SH-SY5Y (cell line): ENCODE measurements at regions not wholly inside any gene's neighbourhood (a gene's known extent, or its start where the extent isn't known, plus 50 kb on each side); places are given as distances from the start of the nearest gene placed in this dataset.

ENCODE experiments used
- GATA2 ChIP-seq: IDR thresholded peaks from 2 replicates; pipeline ENCODE4 v1.6.1; 2011; ENCODE audit warnings: mild to moderate bottlenecking, low read depth, low read length
- GATA3 ChIP-seq: IDR thresholded peaks from 2 replicates; pipeline ENCODE4 v1.6.1; 2011; ENCODE audit warnings: low read depth, mild to moderate bottlenecking, low read length, moderate library complexity

- no peak for TF ChIP-seq GATA2
- TF ChIP-seq GATA3: no peak
Observed at GRCh38 chr14:99030454-99030853, 241.5 kb downstream of the BCL11B start.

- no peak for TF ChIP-seq GATA2
- TF ChIP-seq GATA3: no peak
Observed at GRCh38 chr14:99032759-99033158, 239.2 kb downstream of the BCL11B start.

DNA sequence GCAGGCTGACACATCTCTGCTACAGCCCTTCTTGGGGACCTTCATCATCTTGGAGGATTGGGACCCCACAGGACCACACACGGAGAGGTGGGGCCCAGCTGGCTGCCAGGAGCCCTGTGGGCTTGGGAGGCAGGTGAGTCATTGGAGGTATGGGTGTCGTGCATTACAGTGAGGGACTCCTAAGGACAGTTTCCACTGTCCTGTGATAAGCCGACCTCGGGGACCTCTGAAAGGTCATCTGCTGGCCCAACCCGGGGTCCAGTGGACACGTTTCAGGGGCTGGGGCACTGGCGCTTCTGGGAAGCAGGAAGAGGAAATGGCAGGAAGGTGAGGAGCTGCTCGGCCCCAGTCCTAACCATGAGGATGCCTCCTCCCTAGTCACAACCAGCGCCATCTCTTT is 238.0 kb downstream of the BCL11B start:
- TF ChIP-seq GATA2 (no peak), GATA3 (no peak)

- TF ChIP-seq GATA2 (no peak), GATA3 (no peak)
Observed at GRCh38 chr14:99034711-99035171, 237.3 kb downstream of the BCL11B start.

DNA sequence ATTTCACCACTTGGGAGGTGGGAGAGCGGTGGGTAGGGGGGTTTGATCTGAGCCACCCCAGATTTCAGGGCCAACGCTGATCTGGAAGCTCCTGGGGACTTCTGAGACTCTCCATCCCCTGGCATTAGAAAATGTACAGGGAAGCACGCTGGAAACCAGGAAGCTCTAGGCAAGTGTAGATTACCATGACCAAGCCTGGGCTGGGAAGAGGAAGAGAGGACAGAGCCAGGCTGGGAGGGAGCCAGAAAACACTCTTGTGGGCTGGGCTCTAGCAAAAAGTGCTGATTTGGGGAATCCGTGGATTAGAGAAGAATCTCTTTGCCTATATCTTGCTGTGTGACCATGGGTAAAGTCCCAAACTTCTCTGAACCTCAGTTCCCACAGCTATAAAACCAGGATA is 236.7 kb downstream of the BCL11B start:
- TF ChIP-seq GATA2: no peak
- TF ChIP-seq GATA3: no peak

- TF ChIP-seq GATA2 (no peak), GATA3 (no peak)
Observed at GRCh38 chr14:99035712-99036610, 236.0 kb downstream of the BCL11B start.

- no peak for TF ChIP-seq GATA2
- TF ChIP-seq GATA3: no peak
Observed at GRCh38 chr14:99036611-99037293, 235.2 kb downstream of the BCL11B start.

- TF ChIP-seq GATA3 (no peak), GATA2 (no peak)
Observed at GRCh38 chr14:99037777-99038430, 234.1 kb downstream of the BCL11B start.

- no peak for TF ChIP-seq GATA3
Observed at GRCh38 chr14:99038431-99038820, 233.6 kb downstream of the BCL11B start.

DNA sequence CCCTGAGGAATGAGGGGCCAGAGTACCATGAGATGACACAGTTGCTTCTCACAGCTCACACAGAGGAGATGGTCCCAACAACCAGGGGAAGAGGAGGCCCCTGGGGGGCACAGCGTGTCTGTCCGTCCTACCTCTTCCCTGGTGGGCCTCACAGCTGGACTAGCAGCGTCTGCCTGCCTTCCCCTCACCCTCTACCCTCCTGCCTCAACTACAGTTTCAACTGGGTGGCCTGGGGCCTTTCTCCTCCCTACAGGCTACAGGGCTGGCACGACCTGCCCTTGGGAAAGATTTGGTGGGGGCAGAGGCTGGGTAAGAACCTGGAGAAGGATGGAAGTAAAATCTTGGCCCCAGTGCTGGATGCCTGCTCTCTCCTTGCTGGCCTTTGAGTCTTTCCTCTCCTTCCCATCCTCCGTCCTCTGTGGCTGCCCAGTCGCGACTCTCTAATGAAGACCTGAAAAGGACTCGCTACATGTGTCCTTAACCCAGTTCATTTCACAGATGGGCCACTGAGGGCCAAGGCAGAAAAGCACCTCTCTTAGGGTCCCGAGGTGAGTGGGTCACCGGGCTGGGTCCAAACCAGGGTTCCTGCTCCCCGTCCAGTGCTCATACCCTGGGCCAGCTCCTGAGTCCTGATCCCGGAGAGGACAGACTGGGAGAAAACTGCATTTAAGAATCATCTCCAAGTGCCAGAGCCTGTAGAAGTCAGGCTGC is 232.5 kb downstream of the BCL11B start:
- no peak for TF ChIP-seq GATA2
- no peak for TF ChIP-seq GATA3

GRCh38 chr14:99040052-99040451 is 231.9 kb downstream of the BCL11B start:
- TF ChIP-seq GATA3 (no peak), GATA2 (no peak)

DNA sequence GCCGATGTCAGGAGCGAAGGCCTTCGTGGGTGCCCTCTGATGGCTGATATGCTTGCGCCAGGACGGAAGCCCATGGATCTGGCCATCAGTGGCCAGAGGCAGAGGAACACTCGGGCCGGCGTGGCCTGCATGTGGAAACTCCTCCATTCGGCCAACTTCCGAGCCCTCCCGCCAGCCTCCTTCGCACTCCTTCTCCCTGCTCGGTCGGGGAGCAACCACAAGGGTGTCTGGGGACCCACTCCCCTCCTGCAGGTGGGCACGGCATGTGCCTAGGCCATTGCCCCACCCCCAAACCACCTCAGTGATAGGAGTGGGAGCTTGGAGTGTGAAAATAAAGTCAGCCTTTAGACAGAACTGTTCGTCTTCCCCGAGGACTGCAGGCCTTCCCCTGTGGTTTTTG is 231.3 kb downstream of the BCL11B start:
- TF ChIP-seq GATA2: no peak
- TF ChIP-seq GATA3: no peak

DNA sequence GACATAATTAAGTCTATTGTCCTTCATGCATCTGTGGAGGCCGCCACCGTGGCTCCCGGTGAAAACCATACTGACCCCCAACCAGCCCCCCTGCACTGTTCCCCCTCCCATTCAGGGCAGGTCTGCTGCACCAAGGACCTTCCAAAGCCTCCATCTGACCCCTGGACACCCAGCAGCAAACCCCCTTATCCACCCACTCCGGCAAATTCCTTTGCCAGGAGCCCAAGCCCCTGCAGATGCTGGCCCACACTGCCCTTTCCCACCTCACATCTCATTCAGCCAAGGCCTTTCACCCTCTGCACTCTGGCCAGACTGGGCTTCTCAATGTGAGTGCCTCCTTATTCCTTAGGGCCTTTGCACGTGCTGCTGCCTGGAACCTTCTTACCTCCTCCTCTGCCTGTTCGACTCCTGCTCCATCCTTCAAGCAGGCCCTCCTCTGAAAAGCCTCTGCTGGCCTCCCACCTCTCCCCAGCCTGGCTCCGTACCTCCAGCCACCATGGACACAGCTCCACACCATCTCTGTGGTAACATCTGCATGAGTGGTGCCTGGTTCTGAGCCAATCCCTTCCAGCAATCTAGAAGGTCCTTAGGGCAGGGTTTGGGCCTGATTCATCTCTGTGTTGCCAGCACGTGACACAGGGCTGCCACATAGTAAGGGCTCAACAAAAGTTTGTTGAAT is 230.7 kb downstream of the BCL11B start:
- TF ChIP-seq GATA2: no peak
- no peak for TF ChIP-seq GATA3
